Putamen (tissue), 1 donor: ENCODE measurements at regions not wholly inside any gene's neighbourhood (a gene's known extent, or its start where the extent isn't known, plus 50 kb on each side); places are given as distances from the start of the nearest gene placed in this dataset.

Source experiments
- DNase-seq: peaks from one replicate; pipeline ENCODE4 v3.0.0-alpha.2; 2016; ENCODE audit warnings: low spot score

- no peak for DNase-seq
Observed at GRCh38 chr3:135473449-135473848, 492.1 kb upstream of the PPP2R3A start.

- DNase-seq: peak; percentile 7
Observed at GRCh38 chr3:135487261-135487660, 478.3 kb upstream of the PPP2R3A start.

GRCh38 chr3:135490219-135490915 is 475.2 kb upstream of the PPP2R3A start:
- DNase-seq: no peak

GRCh38 chr3:135491491-135492205 is 473.9 kb upstream of the PPP2R3A start:
- no peak for DNase-seq

GRCh38 chr3:135495891-135496290 is 469.6 kb upstream of the PPP2R3A start:
- DNase-seq: no peak

GRCh38 chr3:135497979-135498378 is 467.5 kb upstream of the PPP2R3A start:
- no peak for DNase-seq

GRCh38 chr3:135499426-135499825 is 466.1 kb upstream of the PPP2R3A start:
- no peak for DNase-seq

- no peak for DNase-seq
Observed at GRCh38 chr3:135500034-135500433, 465.5 kb upstream of the PPP2R3A start.

- DNase-seq: no peak
Observed at GRCh38 chr3:135503065-135503759, 462.3 kb upstream of the PPP2R3A start.

- peak; percentile 57 for DNase-seq
Observed at GRCh38 chr3:135503760-135504686, 461.5 kb upstream of the PPP2R3A start.

- no peak for DNase-seq
Observed at GRCh38 chr3:135513106-135514059, 452.1 kb upstream of the PPP2R3A start.

- no peak for DNase-seq
Observed at GRCh38 chr3:135514060-135514448, 451.5 kb upstream of the PPP2R3A start.

- DNase-seq: no peak
Observed at GRCh38 chr3:135516143-135516542, 449.4 kb upstream of the PPP2R3A start.

- no peak for DNase-seq
Observed at GRCh38 chr3:135528413-135529015, 437.0 kb upstream of the PPP2R3A start.

- DNase-seq: no peak
Observed at GRCh38 chr3:135532021-135532420, 433.5 kb upstream of the PPP2R3A start.

- no peak for DNase-seq
Observed at GRCh38 chr3:135538123-135538522, 427.4 kb upstream of the PPP2R3A start.

GRCh38 chr3:135539351-135539750 is 426.2 kb upstream of the PPP2R3A start:
- no peak for DNase-seq

GRCh38 chr3:135539854-135540253 is 425.7 kb upstream of the PPP2R3A start:
- DNase-seq: no peak

- DNase-seq: no peak
Observed at GRCh38 chr3:135549928-135550494, 415.5 kb upstream of the PPP2R3A start.

- DNase-seq: no peak
Observed at GRCh38 chr3:135556174-135556573, 409.4 kb upstream of the PPP2R3A start.
